Myocyte (in vitro differentiated cells): ENCODE measurements at regions not wholly inside any gene's neighbourhood (a gene's known extent, or its start where the extent isn't known, plus 50 kb on each side); places are given as distances from the start of the nearest gene placed in this dataset.
"Not testable (repeated sequence)": the region's sequence is repeated elsewhere in the genome, so short reads cannot be mapped to it uniquely, and the experiment has no call there.

ENCODE experiments used
- DNase-seq: peaks from one replicate; pipeline ENCODE4 v3.0.0-alpha.2; 2012; ENCODE audit warnings: low read depth

DNA sequence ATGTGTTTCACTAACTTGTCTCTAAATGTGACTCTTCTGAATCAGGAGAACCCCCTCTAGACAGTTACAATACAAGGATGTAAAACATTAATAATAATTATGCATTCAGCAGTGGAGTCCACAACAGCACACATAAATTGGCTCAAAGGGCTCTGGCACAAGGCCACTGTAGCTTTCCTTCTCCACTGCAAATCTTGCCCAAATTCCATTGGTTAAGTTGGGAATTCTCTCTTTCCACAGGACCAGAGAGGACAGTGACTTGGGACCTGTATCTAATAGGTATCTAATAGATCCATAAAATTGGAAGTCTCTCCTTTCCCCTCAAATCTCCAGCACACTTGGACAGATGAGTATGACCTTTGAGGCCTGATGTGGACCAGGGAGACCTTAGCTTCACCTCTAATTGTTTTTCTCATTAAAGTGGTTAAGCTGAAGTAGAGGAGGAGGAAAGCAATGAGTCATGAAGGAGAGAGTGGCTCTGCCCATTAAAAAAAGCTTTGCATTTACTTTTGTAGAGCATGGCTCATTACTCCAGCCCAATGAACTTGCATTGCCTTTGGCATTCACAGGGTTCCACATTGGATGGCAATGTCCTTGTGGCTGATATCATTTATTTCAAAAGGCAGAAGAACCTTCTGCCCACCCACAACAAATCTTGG lies 72.3 kb upstream of the SH3RF1 start:
- DNase-seq = peak; percentile 43

DNA sequence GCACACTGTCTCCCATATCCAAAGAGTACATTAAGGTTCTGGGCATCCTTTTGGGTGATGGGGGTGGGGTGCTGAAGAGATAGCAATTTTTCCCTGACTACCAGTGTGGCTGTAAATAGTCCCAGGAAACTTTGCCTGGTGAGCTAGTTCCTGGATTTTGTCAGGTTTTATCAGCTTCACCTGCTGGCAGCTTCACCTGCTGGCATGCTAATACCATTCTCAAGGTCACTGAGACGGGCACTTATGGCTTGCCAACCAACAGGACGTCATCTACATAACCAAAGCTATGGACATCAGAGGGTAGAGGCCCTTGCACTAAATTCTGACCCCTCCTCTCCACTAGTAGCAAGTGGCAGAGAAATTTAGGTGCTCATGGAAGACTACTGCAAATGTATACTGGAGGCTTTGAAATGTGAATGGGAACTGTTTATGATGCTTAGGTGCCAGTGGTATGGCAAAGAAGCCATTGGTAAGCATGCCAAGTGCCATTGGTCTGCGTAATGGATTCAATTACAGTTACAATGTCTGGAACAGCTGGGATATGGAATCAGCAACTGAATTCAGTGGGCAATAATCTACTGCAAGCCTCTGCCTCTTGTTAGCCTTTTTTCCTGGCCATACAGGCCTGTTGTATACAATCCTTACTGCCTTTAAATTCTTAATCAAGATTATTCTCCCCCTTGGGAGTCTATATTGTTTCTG lies 71.6 kb upstream of the SH3RF1 start:
- DNase-seq = peak; percentile 68

DNA sequence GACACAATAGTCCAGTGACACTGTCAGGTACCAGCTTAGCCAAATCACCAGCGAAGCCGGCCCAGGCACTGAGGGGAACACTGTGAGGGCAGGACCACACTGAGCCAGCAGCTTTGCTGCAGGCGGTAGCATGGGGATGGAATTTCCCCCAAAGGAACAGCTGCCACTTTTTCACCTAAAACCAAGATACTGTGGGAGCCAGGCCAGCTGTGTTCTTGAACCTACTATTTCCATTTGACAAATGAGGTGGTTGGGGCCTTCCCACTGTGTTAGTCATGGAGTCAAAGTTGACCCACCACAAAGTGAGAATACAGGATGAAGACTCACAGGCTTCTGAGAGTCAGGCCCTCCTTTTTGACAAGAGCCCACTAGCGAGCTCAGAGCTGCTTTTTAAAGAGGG lies 70.7 kb upstream of the SH3RF1 start:
- peak; percentile 94 for DNase-seq

DNA sequence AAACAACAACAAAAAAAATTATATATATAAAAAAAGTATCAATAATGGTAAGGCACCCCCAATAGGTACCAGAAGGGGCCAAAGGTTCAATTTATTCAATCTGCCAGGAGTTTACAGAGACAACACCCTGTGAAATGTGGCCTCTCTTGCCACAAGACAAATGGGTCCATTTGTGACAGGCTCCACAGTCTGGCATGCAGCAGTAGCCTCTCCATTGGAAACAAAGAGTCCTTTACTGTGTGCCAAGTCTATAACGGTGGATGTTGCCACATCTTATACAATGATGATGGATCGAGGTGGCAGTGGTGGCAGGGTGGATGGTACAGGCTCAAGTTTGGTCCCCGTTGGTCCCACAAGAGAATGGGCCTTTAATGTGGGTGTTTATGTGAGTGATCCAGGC lies 70.1 kb upstream of the SH3RF1 start:
- peak; percentile 14 for DNase-seq

DNA sequence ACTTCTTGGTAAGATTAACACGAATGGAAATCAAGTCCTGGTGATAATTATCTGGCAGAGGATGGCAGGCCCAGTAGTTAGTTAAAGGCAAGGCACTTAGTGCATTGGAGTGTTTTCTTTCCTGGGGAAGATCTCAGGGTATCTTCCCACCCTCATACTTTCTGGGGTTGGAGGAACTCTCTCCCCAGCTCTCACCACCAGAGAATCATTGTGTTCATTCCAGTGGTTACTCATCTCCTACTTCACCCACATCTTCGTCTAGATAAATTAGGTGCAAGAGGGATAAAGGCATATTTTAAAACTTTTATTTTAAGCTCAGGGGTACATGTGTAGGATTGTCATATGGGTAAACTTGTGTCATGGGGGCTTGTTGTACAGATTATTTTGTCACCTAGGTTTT lies 67.5 kb upstream of the SH3RF1 start:
- peak; percentile 24 for DNase-seq

DNA sequence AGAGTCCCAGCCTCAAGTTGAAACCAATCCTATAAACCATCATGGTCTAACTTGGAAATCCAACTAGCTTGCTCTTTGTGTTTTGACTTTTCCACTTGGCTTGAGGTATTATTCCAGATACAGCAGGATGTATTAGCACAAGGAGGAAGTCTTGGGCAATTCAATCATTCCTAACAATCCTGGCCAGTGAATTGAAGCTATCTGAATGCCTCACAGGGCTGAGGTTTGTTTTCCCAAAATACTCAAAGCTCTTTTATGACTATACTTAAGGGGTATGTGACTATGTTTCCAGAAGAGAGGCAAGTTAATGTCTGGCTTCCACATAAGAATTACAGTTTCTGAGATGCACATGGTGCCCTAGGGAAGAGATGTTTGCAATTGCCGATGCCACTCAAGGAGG lies 66.8 kb upstream of the SH3RF1 start:
- DNase-seq = peak; percentile 85

DNA sequence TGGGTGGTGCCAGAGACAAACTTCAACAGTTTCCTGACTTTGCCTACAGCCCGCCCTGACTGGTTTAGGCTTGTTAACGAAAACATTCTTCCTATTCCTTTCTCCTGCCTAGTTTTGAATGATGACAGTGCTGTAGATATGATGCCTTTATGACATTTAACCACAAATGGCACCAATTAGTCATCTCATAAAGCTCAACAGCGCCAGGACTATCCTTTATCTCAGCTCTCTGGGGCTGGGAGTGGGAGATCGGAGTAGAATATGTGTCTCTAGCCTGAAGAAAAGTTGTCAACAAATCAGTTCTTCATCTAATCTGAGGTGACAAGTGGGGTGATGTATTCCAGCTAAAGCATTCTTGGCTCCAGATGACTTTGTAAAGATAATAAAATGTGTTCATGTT lies 64.6 kb upstream of the SH3RF1 start:
- peak; percentile 19 for DNase-seq

DNA sequence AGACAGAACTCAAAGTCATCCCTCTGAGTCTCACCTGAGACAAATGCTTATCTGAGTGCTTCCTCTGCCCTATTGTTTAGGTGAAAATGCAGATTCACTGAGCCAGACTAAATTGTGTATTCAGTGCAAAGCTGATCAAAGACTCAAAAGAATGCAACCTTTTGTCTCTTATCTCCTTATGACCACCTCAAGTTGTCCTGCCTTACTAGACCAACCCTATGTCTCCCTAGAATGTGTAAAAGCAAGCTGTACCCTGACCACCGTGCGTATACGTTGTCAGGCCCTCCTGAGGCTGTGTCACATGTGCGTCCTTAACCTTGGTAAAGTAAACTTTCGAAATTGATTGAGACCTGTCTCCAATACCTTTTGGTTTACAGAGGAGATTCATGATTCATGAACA lies 63.6 kb upstream of the SH3RF1 start:
- no peak for DNase-seq

DNA sequence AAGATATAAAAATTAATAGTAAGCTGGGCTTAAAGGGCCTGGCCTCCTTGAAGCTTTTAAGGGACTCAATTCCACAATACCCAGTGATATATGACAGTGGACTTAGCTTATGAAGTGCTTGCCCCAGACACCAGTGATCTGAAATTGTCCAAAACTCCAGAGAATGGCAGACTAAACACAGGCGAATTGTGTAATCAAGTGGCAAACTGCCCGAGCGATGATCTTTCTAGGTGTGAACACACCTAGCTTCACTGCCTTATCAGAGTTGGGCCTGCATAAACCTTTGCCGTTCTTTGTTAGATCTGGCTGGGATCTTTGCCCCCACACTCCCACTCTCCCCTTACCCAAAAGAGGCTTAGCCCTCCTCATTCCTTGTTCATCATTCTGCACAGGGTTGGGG lies 62.5 kb upstream of the SH3RF1 start:
- DNase-seq = no peak

DNA sequence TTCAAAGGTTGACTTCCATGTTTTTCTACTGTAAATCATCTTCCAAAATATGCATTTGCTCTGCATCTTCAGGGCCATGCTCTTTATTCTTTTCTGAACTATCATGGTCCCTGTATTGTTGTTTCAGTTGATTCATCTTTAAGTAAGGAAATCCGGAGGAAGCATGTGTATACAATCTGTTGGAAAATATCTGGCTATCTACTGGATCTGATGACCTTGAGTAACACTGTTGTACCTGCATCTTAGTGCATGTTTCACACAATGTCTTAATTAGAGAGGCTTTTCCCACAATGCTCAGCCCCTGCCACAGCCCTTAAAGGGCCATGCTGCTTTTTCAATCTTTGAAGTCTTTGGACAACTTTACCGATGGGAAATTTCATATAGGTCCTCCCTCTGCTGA lies 61.8 kb upstream of the SH3RF1 start:
- no peak for DNase-seq

DNA sequence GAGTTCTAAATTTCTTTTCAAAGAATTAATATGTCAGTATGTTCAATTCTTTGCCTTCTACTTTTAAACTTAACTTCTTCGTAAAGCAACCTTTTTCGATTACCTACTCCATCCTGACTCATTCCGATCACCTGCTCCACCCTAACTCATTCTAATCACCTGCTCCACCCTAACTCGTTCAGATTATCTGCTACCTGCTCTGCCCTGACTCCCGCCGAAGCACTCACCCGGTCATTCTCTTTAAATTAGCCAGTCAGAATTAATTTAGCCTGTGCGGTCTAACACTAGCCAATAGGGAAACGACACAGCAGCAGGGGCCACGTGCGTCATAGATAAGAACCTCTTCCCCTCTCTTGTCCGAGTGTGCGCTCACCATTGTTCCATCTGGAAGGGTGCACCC lies 60.1 kb upstream of the SH3RF1 start:
- no peak for DNase-seq

DNA sequence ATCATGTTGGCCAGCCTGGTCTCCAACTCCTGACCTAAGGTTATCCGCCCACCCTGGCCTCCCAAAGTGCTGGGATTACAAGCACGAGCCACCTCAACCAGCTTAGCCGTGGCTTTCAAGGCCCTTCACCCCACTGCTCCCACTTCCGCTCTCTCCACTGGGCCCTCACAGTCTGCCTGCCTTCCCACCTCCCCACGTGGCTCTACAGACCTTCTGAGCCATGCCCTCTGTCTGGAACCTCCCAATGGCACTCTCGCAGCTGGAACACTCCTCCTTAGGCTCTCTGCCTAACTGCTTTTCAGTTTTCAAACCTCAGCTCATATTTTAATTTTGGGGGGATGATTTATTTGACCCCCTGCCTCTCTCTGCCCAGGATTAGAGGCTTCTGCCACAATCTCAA lies 59.3 kb upstream of the SH3RF1 start:
- DNase-seq = no peak

DNA sequence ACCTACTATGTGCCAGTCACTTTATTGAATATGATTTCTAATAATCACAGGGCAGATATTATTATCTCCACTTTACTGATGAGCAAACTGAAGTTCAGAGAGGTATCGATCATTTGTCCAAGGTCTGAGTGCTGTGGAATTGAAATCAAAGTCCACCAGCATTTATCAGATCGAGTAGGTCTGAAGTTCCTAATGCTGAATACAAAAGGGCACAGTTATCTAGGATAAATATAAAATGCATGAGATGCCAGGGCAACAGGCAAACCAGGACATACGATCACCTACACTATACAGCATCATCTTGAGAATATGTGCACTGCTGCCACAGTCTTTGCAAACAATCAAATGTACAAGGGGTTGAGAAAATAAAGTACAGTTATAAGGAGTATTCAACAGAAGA lies 57.2 kb upstream of the SH3RF1 start:
- no peak for DNase-seq

DNA sequence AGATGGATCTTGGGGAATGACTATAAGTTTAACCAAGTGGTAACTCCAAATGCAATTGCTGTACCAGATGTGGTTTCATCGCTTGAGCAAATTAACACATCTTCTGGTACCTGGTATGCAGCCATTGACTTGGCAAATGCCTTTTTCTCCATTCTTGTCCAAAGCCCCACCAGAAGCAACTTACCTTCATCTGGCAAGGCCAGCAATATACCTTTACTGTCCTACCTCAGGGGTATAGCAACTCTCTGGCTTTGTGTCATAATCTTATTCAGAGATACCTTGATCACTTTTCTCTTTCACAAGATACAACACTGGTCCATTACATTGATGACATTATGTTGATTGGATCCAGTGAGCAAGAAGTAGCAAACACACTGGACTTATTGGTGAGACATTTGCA lies 53.2 kb upstream of the SH3RF1 start:
- DNase-seq = not testable (repeated sequence)

DNA sequence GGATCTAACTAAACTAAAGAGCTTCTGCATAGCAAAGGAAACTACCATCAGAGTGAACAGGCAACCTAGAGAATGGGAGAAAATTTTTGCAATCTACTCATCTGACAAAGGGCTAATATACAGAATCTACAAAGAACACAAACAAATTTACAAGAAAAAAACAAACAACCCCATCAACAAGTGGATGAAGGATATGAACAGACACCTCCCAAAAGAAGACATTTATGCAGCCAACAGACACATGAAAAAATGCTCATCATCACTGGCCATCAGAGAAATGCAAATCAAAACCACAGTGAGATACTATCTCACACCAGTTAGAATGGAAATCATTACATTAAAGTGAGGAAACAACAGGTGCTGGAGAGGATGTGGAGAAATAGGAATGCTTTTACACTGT lies 52.1 kb upstream of the SH3RF1 start:
- not testable (repeated sequence) for DNase-seq
